WI38 (cell line): ENCODE measurements at regions not wholly inside any gene's neighbourhood (a gene's known extent, or its start where the extent isn't known, plus 50 kb on each side); places are given as distances from the start of the nearest gene placed in this dataset.

Source experiments
- H3K4me3 ChIP-seq: 2 replicates; pipeline ENCODE4 v1.5.1; 2011; ENCODE audit warnings: low read depth, mild to moderate bottlenecking, control low read depth, low read length
- TF ChIP-seq, protein P1 (sequence below): IDR thresholded peaks from 2 replicates; pipeline ENCODE4 v1.5.1; 2012; ENCODE audit warnings: low read depth, mild to moderate bottlenecking, control low read depth, low read length

GRCh38 chr13:103941506-103942140 lies 875.4 kb upstream of the SLC10A2 start:
- TF ChIP-seq, protein P1, sequence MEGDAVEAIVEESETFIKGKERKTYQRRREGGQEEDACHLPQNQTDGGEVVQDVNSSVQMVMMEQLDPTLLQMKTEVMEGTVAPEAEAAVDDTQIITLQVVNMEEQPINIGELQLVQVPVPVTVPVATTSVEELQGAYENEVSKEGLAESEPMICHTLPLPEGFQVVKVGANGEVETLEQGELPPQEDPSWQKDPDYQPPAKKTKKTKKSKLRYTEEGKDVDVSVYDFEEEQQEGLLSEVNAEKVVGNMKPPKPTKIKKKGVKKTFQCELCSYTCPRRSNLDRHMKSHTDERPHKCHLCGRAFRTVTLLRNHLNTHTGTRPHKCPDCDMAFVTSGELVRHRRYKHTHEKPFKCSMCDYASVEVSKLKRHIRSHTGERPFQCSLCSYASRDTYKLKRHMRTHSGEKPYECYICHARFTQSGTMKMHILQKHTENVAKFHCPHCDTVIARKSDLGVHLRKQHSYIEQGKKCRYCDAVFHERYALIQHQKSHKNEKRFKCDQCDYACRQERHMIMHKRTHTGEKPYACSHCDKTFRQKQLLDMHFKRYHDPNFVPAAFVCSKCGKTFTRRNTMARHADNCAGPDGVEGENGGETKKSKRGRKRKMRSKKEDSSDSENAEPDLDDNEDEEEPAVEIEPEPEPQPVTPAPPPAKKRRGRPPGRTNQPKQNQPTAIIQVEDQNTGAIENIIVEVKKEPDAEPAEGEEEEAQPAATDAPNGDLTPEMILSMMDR, result no peak

DNA sequence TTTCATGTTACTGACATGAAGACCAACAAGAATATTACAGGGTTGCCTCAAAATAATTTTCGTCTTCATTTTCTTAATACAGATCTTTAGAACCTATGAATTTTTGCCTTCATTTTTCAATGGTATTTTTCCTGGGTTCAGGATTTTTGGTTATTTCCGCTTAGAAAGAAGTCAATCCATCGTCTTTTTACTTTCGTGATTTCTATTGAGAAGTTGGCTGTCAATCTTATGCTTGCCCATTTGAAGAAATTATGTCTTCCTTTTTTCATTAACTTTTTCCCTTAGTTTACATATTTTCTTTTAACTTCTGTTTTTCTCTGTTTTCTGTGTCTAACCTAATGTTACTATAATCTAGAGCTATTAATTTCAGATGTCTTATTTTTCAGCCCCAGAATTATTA lies 868.9 kb upstream of the SLC10A2 start:
- no peak overlapping the region for H3K4me3 ChIP-seq

More at GRCh38 chr13:103941506-103942140, 875.4 kb upstream of the SLC10A2 start:
- H3K4me3 ChIP-seq, result no peak overlapping the region

DNA sequence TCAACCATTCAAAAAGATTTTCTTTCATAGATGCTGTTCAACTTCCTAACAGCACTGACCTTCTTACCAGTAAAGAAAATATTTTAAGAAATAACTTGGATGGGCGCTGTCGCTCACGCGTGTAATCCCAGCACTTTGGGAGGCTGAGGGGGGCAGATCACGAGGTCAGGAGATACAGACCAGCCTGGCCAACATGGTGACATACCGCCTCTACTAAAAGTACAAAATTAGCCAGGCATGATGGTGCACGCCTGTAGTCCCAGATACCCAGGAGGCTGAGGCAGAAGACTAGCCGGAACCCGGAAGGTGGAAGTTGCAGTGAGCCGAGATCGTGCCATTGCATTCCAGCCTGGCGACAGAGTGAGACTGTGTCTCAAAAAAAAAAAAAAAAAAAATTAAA lies 865.7 kb upstream of the SLC10A2 start:
- TF ChIP-seq, protein P1, result no peak
- no peak overlapping the region for H3K4me3 ChIP-seq

More for the DNA sequence above, 868.9 kb upstream of the SLC10A2 start:
- TF ChIP-seq, protein P1, result no peak

- TF ChIP-seq, protein P1, result no peak
- H3K4me3 ChIP-seq, result no peak overlapping the region
Observed at GRCh38 chr13:103931331-103931845, 865.2 kb upstream of the SLC10A2 start.

DNA sequence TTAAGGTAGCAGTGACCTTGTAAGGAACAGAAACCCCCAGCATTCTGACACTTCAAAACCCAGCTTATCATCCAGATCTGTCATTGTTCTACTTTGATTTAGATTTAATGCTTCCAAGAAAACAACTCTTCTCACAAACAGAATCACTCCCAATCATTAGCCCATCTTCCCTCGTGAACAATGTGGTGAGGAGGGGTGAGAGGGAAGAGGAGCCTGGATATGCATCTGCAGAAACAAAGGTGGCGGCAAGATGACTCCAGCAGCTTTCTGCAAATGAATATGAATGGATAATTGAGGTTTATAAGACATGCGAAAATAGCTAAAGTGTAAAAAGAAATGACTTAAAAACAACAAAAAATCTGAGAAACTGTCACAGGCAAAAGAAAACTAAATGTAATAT lies 859.9 kb upstream of the SLC10A2 start:
- TF ChIP-seq, protein P1, result no peak
- H3K4me3 ChIP-seq, result no peak overlapping the region

- TF ChIP-seq, protein P1, result no peak
- no peak overlapping the region for H3K4me3 ChIP-seq
Observed at GRCh38 chr13:103908911-103909310, 842.7 kb upstream of the SLC10A2 start.

DNA sequence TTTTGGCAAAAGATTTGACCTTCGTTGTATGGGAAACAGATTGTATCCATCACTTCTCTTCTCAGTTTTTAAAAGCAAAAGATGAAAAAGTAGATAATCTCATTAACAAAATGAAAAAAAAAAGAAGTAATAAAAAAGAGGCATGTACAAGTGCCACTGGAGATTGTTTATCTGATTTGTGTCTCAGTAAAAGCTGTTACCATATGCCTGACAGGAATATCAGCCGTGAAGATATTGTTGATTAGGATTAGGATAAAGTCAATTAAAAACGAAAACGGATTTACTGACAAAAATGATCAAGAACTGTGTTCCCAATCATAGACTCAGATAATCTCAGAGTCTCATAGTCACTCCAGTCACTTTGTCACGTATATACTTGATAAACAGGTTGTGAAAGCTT lies 842.1 kb upstream of the SLC10A2 start:
- H3K4me3 ChIP-seq, result no peak overlapping the region
- TF ChIP-seq, protein P1, result no peak
